ENCODE measurements at regions not wholly inside any gene's neighbourhood (a gene's known extent, or its start where the extent isn't known, plus 50 kb on each side); places are given as distances from the start of the nearest gene placed in this dataset.

DNA sequence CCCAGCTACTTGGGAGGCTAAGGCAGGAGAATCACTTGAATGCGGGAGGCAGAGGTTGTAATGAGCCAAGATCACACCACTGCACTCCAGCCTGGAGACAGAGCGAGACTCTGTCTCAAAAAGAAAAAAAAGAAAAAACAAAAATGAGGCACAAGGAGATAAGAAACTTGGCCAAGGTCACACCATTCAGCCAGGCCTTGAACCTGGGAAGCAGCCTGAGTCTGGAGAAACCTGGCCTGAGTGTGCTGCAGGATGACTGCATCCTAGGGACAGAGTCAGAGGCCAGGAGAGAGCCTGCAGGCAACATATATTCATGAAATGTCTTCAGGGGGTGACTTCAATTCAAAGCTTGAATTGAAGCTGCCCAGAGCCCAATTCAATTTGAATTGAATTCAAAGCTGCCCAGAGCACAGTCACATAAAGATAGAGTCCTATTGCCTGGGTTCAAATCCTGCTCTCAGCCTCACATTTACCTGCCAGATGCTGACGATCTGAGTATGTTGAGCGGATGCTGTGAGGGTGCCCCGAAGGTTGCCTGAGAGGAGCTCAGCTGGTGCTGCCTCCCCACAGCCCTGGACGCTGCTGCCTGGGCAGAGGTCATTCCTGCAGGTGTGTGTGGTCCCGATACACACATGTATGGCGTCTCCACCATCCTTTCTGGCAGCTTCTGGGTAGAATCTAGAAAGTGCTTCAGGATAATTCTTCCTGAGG is 307.7 kb downstream of the AJAP1 start:
- peaks cover 25% of the 10 kb centered on the region for H3K4me1 Mint-ChIP-seq
- Histone ChIP-seq H3F3A (replicated peaks; ENCODE audit: low read depth) (no peaks in the 10 kb centered on the region), H3K36me3 (ENCODE audit: insufficient read depth) (no peaks in the 10 kb centered on the region), H2AFZ (no peak overlapping the region), H3K27ac (ENCODE audit: low read depth) (no peak overlapping the region), H4K20me1 (replicated peaks; ENCODE audit: insufficient read depth) (no peaks in the 10 kb centered on the region), H3K4me3 (no peak overlapping the region), H3K4me1 (ENCODE audit: insufficient read depth) (no peaks in the 10 kb centered on the region), H3K79me2 (replicated peaks; ENCODE audit: insufficient read depth) (no peaks in the 10 kb centered on the region), H3K9me2 (ENCODE audit: insufficient read depth) (no peaks in the 10 kb centered on the region), H3K4me2 (no peak overlapping the region), H3K27me3 (ENCODE audit: insufficient read depth) (no peaks in the 10 kb centered on the region)
- H3K27ac Mint-ChIP-seq, result no peak overlapping the region
- no peak for ATAC-seq
- peaks cover 14% of the 10 kb centered on the region for H3K27me3 Mint-ChIP-seq (ENCODE audit: insufficient read depth, low read depth, poor library complexity)
- H3K36me3 Mint-ChIP-seq (ENCODE audit: low read depth), result no peaks in the 10 kb centered on the region
- TF ChIP-seq CREB1 (CRISPR knock-in tag; IDR thresholded peaks at IDR 0.05; ENCODE audit: low read depth), result no peak
- H3K9me3 Mint-ChIP-seq, result peaks cover 3% of the 10 kb centered on the region; the same call in 2 of the 3 replicates
- no peak overlapping the region for H3K4me3 Mint-ChIP-seq
- DNase-seq (ENCODE audit: low spot score), result no peak

DNA sequence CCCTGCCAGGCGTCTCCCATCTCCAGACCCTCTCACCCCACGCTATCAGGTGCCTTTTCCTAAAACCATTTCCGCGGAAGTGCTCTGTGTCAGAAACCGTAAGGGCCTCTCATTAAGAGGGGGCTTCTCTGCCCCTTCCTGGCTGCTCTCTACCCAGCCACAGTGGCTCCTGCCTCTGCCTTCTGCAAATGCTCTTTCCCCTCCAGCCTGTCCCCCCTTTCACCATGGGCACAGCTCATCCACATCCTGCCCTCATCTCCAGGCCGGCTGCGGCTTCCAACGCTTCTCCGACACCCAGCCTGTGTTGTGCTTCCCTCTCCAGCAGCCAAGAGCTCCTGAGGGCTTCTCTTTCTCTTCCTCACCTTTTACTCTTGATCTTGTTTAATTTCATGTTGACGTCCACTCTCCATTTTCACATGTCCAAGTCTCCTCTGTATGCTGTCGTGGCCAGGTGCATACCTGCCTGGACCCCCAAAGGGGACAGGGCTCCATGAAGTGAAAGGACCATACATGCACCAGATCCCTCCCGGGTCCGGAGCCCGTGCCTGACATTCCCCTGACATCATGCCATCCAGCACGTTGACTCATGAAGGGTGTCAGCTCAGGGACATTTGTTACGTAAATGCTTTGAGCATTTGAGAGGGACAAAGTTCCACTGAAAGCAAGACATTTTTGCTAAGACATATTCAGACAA is 306.5 kb downstream of the AJAP1 start:
- Histone ChIP-seq H3K9me2 (ENCODE audit: insufficient read depth) (no peaks in the 10 kb centered on the region), H3K79me2 (replicated peaks; ENCODE audit: insufficient read depth) (no peaks in the 10 kb centered on the region), H3K27me3 (ENCODE audit: insufficient read depth) (no peaks in the 10 kb centered on the region), H2AFZ (no peak overlapping the region), H4K20me1 (replicated peaks; ENCODE audit: insufficient read depth) (no peaks in the 10 kb centered on the region), H3K4me1 (ENCODE audit: insufficient read depth) (no peaks in the 10 kb centered on the region), H3K36me3 (ENCODE audit: insufficient read depth) (no peaks in the 10 kb centered on the region), H3K4me2 (no peak overlapping the region), H3K27ac (ENCODE audit: low read depth) (no peak overlapping the region), H3K4me3 (no peak overlapping the region), H3F3A (replicated peaks; ENCODE audit: low read depth) (no peaks in the 10 kb centered on the region)
- no peak overlapping the region for H3K4me3 Mint-ChIP-seq
- ATAC-seq, result 0 out of 3 replicates have a peak, but pooled peaks have one; percentile 32
- peaks cover 9% of the 10 kb centered on the region for H3K27me3 Mint-ChIP-seq (ENCODE audit: insufficient read depth, low read depth, poor library complexity)
- DNase-seq (ENCODE audit: low spot score), result no peak
- no peak overlapping the region for H3K27ac Mint-ChIP-seq
- H3K9me3 Mint-ChIP-seq, result peaks cover 4% of the 10 kb centered on the region
- peaks cover 20% of the 10 kb centered on the region for H3K4me1 Mint-ChIP-seq
- no peak for TF ChIP-seq POLR2AphosphoS5 (IDR thresholded peaks at IDR 0.05; ENCODE audit: low read depth)
- TF ChIP-seq, protein P1, sequence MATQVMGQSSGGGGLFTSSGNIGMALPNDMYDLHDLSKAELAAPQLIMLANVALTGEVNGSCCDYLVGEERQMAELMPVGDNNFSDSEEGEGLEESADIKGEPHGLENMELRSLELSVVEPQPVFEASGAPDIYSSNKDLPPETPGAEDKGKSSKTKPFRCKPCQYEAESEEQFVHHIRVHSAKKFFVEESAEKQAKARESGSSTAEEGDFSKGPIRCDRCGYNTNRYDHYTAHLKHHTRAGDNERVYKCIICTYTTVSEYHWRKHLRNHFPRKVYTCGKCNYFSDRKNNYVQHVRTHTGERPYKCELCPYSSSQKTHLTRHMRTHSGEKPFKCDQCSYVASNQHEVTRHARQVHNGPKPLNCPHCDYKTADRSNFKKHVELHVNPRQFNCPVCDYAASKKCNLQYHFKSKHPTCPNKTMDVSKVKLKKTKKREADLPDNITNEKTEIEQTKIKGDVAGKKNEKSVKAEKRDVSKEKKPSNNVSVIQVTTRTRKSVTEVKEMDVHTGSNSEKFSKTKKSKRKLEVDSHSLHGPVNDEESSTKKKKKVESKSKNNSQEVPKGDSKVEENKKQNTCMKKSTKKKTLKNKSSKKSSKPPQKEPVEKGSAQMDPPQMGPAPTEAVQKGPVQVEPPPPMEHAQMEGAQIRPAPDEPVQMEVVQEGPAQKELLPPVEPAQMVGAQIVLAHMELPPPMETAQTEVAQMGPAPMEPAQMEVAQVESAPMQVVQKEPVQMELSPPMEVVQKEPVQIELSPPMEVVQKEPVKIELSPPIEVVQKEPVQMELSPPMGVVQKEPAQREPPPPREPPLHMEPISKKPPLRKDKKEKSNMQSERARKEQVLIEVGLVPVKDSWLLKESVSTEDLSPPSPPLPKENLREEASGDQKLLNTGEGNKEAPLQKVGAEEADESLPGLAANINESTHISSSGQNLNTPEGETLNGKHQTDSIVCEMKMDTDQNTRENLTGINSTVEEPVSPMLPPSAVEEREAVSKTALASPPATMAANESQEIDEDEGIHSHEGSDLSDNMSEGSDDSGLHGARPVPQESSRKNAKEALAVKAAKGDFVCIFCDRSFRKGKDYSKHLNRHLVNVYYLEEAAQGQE (IDR thresholded peaks at IDR 0.05; ENCODE audit: unreplicated experiment), result no peak
- TF ChIP-seq, protein P2, sequence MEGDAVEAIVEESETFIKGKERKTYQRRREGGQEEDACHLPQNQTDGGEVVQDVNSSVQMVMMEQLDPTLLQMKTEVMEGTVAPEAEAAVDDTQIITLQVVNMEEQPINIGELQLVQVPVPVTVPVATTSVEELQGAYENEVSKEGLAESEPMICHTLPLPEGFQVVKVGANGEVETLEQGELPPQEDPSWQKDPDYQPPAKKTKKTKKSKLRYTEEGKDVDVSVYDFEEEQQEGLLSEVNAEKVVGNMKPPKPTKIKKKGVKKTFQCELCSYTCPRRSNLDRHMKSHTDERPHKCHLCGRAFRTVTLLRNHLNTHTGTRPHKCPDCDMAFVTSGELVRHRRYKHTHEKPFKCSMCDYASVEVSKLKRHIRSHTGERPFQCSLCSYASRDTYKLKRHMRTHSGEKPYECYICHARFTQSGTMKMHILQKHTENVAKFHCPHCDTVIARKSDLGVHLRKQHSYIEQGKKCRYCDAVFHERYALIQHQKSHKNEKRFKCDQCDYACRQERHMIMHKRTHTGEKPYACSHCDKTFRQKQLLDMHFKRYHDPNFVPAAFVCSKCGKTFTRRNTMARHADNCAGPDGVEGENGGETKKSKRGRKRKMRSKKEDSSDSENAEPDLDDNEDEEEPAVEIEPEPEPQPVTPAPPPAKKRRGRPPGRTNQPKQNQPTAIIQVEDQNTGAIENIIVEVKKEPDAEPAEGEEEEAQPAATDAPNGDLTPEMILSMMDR (conservative IDR thresholded peaks at IDR 0.05; ENCODE audit: low read depth in 2 of 2), result no peak
- H3K36me3 Mint-ChIP-seq (ENCODE audit: low read depth), result no peaks in the 10 kb centered on the region
